Esophagus muscularis mucosa (tissue), 4 donors: ENCODE measurements at regions not wholly inside any gene's neighbourhood (a gene's known extent, or its start where the extent isn't known, plus 50 kb on each side); places are given as distances from the start of the nearest gene placed in this dataset.

Source experiments
- EP300 ChIP-seq: sonication (generic); formaldehyde crosslinking; IDR thresholded peaks from one replicate; pipeline ENCODE4 v1.6.1; 2017; ENCODE audit warnings: antibody characterized with exemption
- POLR2A ChIP-seq: fragments of 450-650 bp; IDR thresholded peaks from one replicate; pipeline ENCODE4 v1.6.1; 2017; ENCODE audit warnings: antibody characterized with exemption, moderate library complexity, mild to moderate bottlenecking, low read depth
- TF ChIP-seq, protein P1 (sequence below), 3 experiments: fragments of 200-600 bp in 2 of 3; fragments of 450-650 bp in 1 of 3; sonication (generic) in 2 of 3; IDR thresholded peaks; one replicate each; pipeline ENCODE4 v1.5.1; 2017 to 2019; ENCODE audit warnings: antibody characterized with exemption in 3 of 3, mild to moderate bottlenecking in 2 of 3, moderate library complexity in 1 of 3

- TF ChIP-seq, protein P1, sequence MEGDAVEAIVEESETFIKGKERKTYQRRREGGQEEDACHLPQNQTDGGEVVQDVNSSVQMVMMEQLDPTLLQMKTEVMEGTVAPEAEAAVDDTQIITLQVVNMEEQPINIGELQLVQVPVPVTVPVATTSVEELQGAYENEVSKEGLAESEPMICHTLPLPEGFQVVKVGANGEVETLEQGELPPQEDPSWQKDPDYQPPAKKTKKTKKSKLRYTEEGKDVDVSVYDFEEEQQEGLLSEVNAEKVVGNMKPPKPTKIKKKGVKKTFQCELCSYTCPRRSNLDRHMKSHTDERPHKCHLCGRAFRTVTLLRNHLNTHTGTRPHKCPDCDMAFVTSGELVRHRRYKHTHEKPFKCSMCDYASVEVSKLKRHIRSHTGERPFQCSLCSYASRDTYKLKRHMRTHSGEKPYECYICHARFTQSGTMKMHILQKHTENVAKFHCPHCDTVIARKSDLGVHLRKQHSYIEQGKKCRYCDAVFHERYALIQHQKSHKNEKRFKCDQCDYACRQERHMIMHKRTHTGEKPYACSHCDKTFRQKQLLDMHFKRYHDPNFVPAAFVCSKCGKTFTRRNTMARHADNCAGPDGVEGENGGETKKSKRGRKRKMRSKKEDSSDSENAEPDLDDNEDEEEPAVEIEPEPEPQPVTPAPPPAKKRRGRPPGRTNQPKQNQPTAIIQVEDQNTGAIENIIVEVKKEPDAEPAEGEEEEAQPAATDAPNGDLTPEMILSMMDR (IDR thresholded peaks at IDR 0.05) = no peak
- TF ChIP-seq EP300 = no peak
- TF ChIP-seq POLR2A = no peak
Measured at GRCh38 chr11:92596596-92597317, 372.1 kb downstream of the FAT3 start.
